ENCODE measurements at regions not wholly inside any gene's neighbourhood (a gene's known extent, or its start where the extent isn't known, plus 50 kb on each side); places are given as distances from the start of the nearest gene placed in this dataset.

DNA sequence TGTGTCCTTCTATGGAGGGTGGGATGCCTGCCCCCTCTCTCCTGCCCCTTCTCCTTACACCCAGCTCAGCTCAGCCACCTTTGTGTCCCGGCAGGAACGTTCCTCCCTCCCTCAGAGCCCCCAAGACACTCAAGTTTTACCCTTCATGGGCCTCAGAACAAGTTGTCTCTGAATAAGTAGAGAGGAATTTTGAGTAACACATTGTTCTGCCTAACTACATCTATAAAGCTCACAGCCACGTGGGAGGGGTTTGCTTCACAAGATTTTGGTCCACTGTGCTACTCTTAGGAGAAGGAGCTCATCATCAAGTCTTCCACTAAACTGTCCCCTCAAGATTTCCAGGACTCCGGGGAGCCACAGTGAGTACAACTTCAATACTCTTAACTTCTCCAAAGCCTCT is 51.6 kb upstream of the ZNF32 start:
- TF ChIP-seq, protein P1, sequence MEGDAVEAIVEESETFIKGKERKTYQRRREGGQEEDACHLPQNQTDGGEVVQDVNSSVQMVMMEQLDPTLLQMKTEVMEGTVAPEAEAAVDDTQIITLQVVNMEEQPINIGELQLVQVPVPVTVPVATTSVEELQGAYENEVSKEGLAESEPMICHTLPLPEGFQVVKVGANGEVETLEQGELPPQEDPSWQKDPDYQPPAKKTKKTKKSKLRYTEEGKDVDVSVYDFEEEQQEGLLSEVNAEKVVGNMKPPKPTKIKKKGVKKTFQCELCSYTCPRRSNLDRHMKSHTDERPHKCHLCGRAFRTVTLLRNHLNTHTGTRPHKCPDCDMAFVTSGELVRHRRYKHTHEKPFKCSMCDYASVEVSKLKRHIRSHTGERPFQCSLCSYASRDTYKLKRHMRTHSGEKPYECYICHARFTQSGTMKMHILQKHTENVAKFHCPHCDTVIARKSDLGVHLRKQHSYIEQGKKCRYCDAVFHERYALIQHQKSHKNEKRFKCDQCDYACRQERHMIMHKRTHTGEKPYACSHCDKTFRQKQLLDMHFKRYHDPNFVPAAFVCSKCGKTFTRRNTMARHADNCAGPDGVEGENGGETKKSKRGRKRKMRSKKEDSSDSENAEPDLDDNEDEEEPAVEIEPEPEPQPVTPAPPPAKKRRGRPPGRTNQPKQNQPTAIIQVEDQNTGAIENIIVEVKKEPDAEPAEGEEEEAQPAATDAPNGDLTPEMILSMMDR (IDR thresholded peaks at IDR 0.05) = no peak
- TF ChIP-seq POLR2A (IDR thresholded peaks at IDR 0.05) = no peak

Data from tibial nerve (tissue), 3 donors.